Trophoblast cell (in vitro differentiated cells and primary cell): ENCODE measurements at regions not wholly inside any gene's neighbourhood (a gene's known extent, or its start where the extent isn't known, plus 50 kb on each side); places are given as distances from the start of the nearest gene placed in this dataset.

ENCODE experiments used
- DNase-seq, 2 donors: peaks; one replicate each; pipeline ENCODE4 v3.0.0-alpha.2; 2016
- H2AFZ ChIP-seq: 2 replicates; pipeline ENCODE4 v1.6.1; 2013; ENCODE audit warnings: low read length, moderate library complexity, mild to moderate bottlenecking; ENCODE audit not compliant: insufficient read depth, poor library complexity
- H2AK5ac ChIP-seq: 2 replicates; pipeline ENCODE4 v1.6.1; 2013; ENCODE audit warnings: mild to moderate bottlenecking, low read length
- H2BK120ac ChIP-seq: 2 replicates; pipeline ENCODE4 v1.6.1; 2013; ENCODE audit warnings: low read length, mild to moderate bottlenecking, moderate library complexity; ENCODE audit not compliant: insufficient read depth, poor library complexity
- H2BK12ac ChIP-seq: 2 replicates; pipeline ENCODE4 v1.6.1; 2013; ENCODE audit warnings: mild to moderate bottlenecking, low read length, moderate library complexity
- H2BK5ac ChIP-seq: 2 replicates; pipeline ENCODE4 v1.6.1; 2013; ENCODE audit warnings: low read length, low read depth, moderate library complexity, mild to moderate bottlenecking; ENCODE audit not compliant: poor library complexity
- H3K14ac ChIP-seq: 2 replicates; pipeline ENCODE4 v1.6.1; 2013; ENCODE audit warnings: mild to moderate bottlenecking, low read length
- H3K18ac ChIP-seq: 2 replicates; pipeline ENCODE4 v1.6.1; 2013; ENCODE audit warnings: mild to moderate bottlenecking, low read length
- H3K23ac ChIP-seq: 2 replicates; pipeline ENCODE4 v1.6.1; 2013; ENCODE audit warnings: low read length
- H3K27ac ChIP-seq: 2 replicates; pipeline ENCODE4 v1.5.1; 2013; ENCODE audit warnings: low read depth, mild to moderate bottlenecking, inconsistent platforms, low read length, moderate library complexity
- H3K27me3 ChIP-seq: 2 replicates; pipeline ENCODE4 v1.6.1; 2013; ENCODE audit warnings: inconsistent platforms, mild to moderate bottlenecking, low read length, moderate library complexity; ENCODE audit not compliant: insufficient read depth
- H3K36me3 ChIP-seq, 2 experiments: 1 replicate in 1 of 2; 2 replicates in 1 of 2; pipeline ENCODE4 v1.6.1; 2013; ENCODE audit warnings: low read length in 2 of 2, mild to moderate bottlenecking in 2 of 2, moderate library complexity in 1 of 2; ENCODE audit not compliant: insufficient read depth in 2 of 2, control insufficient read depth in 1 of 2
- H3K4ac ChIP-seq: 2 replicates; pipeline ENCODE4 v1.6.1; 2013; ENCODE audit warnings: low read depth, mild to moderate bottlenecking, low read length, moderate library complexity
- H3K4me1 ChIP-seq, 2 experiments: 1 replicate in 1 of 2; 2 replicates in 1 of 2; pipeline ENCODE4 v1.6.1; 2013; ENCODE audit warnings: low read length in 2 of 2, mild to moderate bottlenecking in 2 of 2, moderate library complexity in 1 of 2; ENCODE audit not compliant: insufficient read depth in 2 of 2, control insufficient read depth in 1 of 2
- H3K4me2 ChIP-seq: 2 replicates; pipeline ENCODE4 v1.6.1; 2013; ENCODE audit warnings: inconsistent platforms, mild to moderate bottlenecking, low read length, moderate library complexity
- H3K4me3 ChIP-seq: 2 replicates; pipeline ENCODE4 v1.5.1; 2013; ENCODE audit warnings: mild to moderate bottlenecking, low read depth, low read length, inconsistent platforms
- H3K79me1 ChIP-seq: one replicate; pipeline ENCODE4 v1.6.1; 2013; ENCODE audit warnings: low read length
- H3K79me2 ChIP-seq: 2 replicates; pipeline ENCODE4 v1.6.1; 2013; ENCODE audit warnings: low read length, mild to moderate bottlenecking; ENCODE audit not compliant: control insufficient read depth, insufficient read depth, poor library complexity
- H3K9ac ChIP-seq: 2 replicates; pipeline ENCODE4 v1.6.1; 2013; ENCODE audit warnings: mild to moderate bottlenecking, low read length
- H3K9me3 ChIP-seq: 2 replicates; pipeline ENCODE4 v1.6.1; 2013; ENCODE audit warnings: low read depth, mild to moderate bottlenecking, control low read depth, inconsistent platforms, low read length; ENCODE audit not compliant: insufficient read depth
- H4K12ac ChIP-seq: 2 replicates; pipeline ENCODE4 v1.6.1; 2013; ENCODE audit warnings: low read depth, mild to moderate bottlenecking, low read length, moderate library complexity
- H4K8ac ChIP-seq: 2 replicates; pipeline ENCODE4 v1.6.1; 2013; ENCODE audit warnings: low read depth, mild to moderate bottlenecking, low read length, moderate library complexity
- H4K91ac ChIP-seq: one replicate; pipeline ENCODE4 v1.6.1; 2013; ENCODE audit warnings: low read depth, mild to moderate bottlenecking, low read length, moderate library complexity
- WGBS: extraction: QIAGEN DNeasy Blood & Tissue Kit; methylation state at CpG from one replicate; pipeline ENCODE4 v1.1.7; 2013; ENCODE audit warnings: missing lambda C conversion rate; ENCODE audit not compliant: insufficient read length, insufficient coverage; ENCODE audit errors: extremely low coverage; 5-methylcytosine and 5-hydroxymethylcytosine counted together

DNA sequence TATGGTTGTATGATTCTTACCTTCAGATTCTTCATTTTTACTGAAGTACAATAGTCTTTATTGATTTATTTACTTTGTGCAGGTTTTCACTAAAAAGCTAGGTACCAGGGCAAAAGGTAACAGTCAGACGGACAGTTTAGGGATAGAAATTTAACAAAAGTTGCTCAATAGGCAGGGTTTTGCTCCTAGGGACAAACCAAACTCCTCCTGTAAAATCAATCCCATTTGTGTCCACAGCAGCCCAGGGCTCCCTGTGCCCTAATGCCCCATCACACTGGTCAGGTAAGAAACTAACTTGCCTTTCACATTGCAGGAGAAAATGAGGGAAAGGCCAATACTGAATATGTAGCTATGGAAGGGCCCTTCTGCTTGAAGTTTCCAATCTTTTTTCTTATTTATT is 410.9 kb downstream of the EPHA4 start:
- H3K18ac ChIP-seq, result no peak overlapping the region
- DNase-seq, result no peak
- no peak overlapping the region for H3K4me2 ChIP-seq
- H2BK12ac ChIP-seq, result no peak overlapping the region
- no peaks in the 10 kb centered on the region for H3K9me3 ChIP-seq
- H3K14ac ChIP-seq, result no peak overlapping the region
- H2AFZ ChIP-seq, result no peak overlapping the region
- H3K36me3 ChIP-seq, result no peaks in the 10 kb centered on the region
- no peak overlapping the region for H3K23ac ChIP-seq
- no peak overlapping the region for H3K9ac ChIP-seq
- H4K12ac ChIP-seq, result no peak overlapping the region
- H2AK5ac ChIP-seq, result no peak overlapping the region
- H3K27me3 ChIP-seq, result no peaks in the 10 kb centered on the region
- no peak overlapping the region for H4K8ac ChIP-seq
- WGBS, result no CpG with 5 or more reads among the region's 1 CpG
- H3K27ac ChIP-seq, result no peak overlapping the region
- H3K4me1 ChIP-seq, result no peaks in the 10 kb centered on the region
- no peak overlapping the region for H3K4ac ChIP-seq
- no peak overlapping the region for H3K4me3 ChIP-seq
- no peaks in the 10 kb centered on the region for H3K79me2 ChIP-seq
- no peaks in the 10 kb centered on the region for H3K79me1 ChIP-seq
- no peak overlapping the region for H4K91ac ChIP-seq
- no peak overlapping the region for H2BK120ac ChIP-seq
- no peak overlapping the region for H2BK5ac ChIP-seq

DNA sequence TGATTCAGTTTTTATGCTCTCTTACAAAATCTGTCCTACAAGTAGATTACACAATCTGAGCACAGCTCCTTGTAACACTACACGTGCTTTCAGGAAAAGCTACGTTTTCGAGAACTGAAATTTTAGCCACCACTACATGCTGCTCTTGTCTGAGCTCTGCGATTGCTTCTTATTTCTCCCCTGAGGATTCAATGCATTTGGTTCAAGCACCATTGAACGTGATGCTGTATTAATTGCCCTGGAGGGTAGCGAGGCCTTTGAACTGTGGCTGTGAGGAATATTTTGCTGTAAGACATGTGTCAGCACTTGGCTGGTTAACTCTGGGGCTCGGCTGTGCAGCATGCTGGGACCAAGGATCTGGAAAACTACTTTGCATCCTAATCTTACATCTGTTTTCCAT is 405.8 kb downstream of the EPHA4 start:
- H3K18ac ChIP-seq, result no peak overlapping the region
- H3K14ac ChIP-seq, result no peak overlapping the region
- no peaks in the 10 kb centered on the region for H3K27me3 ChIP-seq
- no peak overlapping the region for H4K12ac ChIP-seq
- no peaks in the 10 kb centered on the region for H3K36me3 ChIP-seq
- WGBS, result no CpG with 5 or more reads among the region's 7 CpGs
- no peak overlapping the region for H4K91ac ChIP-seq
- H4K8ac ChIP-seq, result no peak overlapping the region
- H2AFZ ChIP-seq, result no peak overlapping the region
- no peaks in the 10 kb centered on the region for H3K4me1 ChIP-seq
- no peak overlapping the region for H3K23ac ChIP-seq
- H2BK120ac ChIP-seq, result no peak overlapping the region
- H3K4me3 ChIP-seq, result no peak overlapping the region
- H3K4ac ChIP-seq, result no peak overlapping the region
- DNase-seq, result no peak
- H2BK5ac ChIP-seq, result no peak overlapping the region
- no peak overlapping the region for H3K4me2 ChIP-seq
- no peak overlapping the region for H3K9ac ChIP-seq
- H3K27ac ChIP-seq, result no peak overlapping the region
- no peak overlapping the region for H2AK5ac ChIP-seq
- H3K79me2 ChIP-seq, result no peaks in the 10 kb centered on the region
- H2BK12ac ChIP-seq, result no peak overlapping the region
- H3K79me1 ChIP-seq, result no peaks in the 10 kb centered on the region
- no peaks in the 10 kb centered on the region for H3K9me3 ChIP-seq

- Histone ChIP-seq H3K9ac (no peak overlapping the region), H2AK5ac (no peak overlapping the region), H3K4me1 (no peaks in the 10 kb centered on the region), H3K79me1 (no peaks in the 10 kb centered on the region), H2BK12ac (no peak overlapping the region), H3K14ac (no peak overlapping the region), H4K91ac (no peak overlapping the region), H3K4me3 (no peak overlapping the region), H3K18ac (no peak overlapping the region), H3K4me2 (no peak overlapping the region), H4K8ac (no peak overlapping the region), H3K4ac (no peak overlapping the region), H4K12ac (no peak overlapping the region), H2BK120ac (no peak overlapping the region), H3K27ac (no peak overlapping the region), H3K79me2 (no peaks in the 10 kb centered on the region), H3K27me3 (no peaks in the 10 kb centered on the region), H3K9me3 (no peaks in the 10 kb centered on the region), H2AFZ (no peak overlapping the region), H2BK5ac (no peak overlapping the region), H3K36me3 (no peaks in the 10 kb centered on the region), H3K23ac (no peak overlapping the region)
- DNase-seq, result no peak
Observed at GRCh38 chr2:221167561-221167960, 404.5 kb downstream of the EPHA4 start.

DNA sequence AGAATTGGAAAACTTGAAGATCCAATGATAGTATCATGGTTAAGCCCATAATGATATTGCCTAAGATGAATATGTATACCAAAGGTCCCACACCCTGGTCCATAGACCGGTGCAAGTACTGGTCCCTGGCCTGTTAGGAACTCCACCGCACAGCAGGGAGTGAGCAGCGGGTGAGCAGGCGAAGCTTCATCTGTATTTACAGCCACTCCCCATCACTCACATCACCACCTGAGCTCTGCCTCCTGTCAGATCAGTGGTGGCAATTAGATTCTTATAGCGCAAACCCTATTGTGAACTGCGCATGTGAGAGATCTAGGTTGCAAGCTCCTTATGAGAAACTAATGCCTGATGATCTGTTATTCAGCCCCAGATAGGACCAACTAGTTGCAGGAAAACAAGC is 402.4 kb downstream of the EPHA4 start:
- Histone ChIP-seq H3K4me2 (no peak overlapping the region), H2AK5ac (no peak overlapping the region), H3K79me1 (no peaks in the 10 kb centered on the region), H3K18ac (no peak overlapping the region), H3K36me3 (no peaks in the 10 kb centered on the region), H2BK5ac (no peak overlapping the region), H4K12ac (no peak overlapping the region), H2AFZ (no peak overlapping the region), H3K27ac (no peak overlapping the region), H3K4me3 (no peak overlapping the region), H4K8ac (no peak overlapping the region), H3K79me2 (no peaks in the 10 kb centered on the region), H3K27me3 (no peaks in the 10 kb centered on the region), H3K4me1 (no peaks in the 10 kb centered on the region), H2BK12ac (no peak overlapping the region), H3K14ac (no peak overlapping the region), H2BK120ac (no peak overlapping the region), H3K9me3 (no peaks in the 10 kb centered on the region), H4K91ac (no peak overlapping the region), H3K23ac (no peak overlapping the region), H3K4ac (no peak overlapping the region), H3K9ac (no peak overlapping the region)
- no peak for DNase-seq
- WGBS, result no CpG with 5 or more reads among the region's 6 CpGs

DNA sequence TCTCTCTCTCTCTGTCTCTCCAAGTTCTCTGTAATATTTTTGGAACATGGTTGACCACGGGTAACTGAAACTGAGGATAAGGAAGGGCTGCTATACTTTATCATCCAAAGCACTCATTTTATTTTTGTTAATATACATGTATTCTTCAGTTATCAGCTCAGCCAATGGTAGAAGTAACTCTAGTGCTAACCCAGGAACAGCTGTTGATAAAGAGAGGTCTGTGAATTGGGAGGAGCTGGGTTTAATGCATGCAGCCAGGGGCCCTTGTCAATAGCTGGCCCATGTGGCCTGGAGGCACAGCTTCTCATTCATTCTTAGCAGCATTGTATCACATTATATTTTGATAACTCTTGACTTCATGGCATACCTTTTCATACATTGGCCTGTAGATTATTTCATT is 401.6 kb downstream of the EPHA4 start:
- no peak overlapping the region for H3K4ac ChIP-seq
- no peak overlapping the region for H3K4me2 ChIP-seq
- no peak for DNase-seq
- H3K9ac ChIP-seq, result no peak overlapping the region
- no peak overlapping the region for H4K91ac ChIP-seq
- no peaks in the 10 kb centered on the region for H3K27me3 ChIP-seq
- no peaks in the 10 kb centered on the region for H3K9me3 ChIP-seq
- H3K79me1 ChIP-seq, result no peaks in the 10 kb centered on the region
- H3K36me3 ChIP-seq, result no peaks in the 10 kb centered on the region
- H2BK120ac ChIP-seq, result no peak overlapping the region
- H3K23ac ChIP-seq, result no peak overlapping the region
- H3K79me2 ChIP-seq, result no peaks in the 10 kb centered on the region
- no peak overlapping the region for H2AK5ac ChIP-seq
- H2BK5ac ChIP-seq, result no peak overlapping the region
- no peak overlapping the region for H4K12ac ChIP-seq
- no peak overlapping the region for H3K14ac ChIP-seq
- no peak overlapping the region for H3K18ac ChIP-seq
- no peaks in the 10 kb centered on the region for H3K4me1 ChIP-seq
- no CpG with 5 or more reads among the region's 1 CpG for WGBS
- no peak overlapping the region for H3K4me3 ChIP-seq
- no peak overlapping the region for H2BK12ac ChIP-seq
- H3K27ac ChIP-seq, result no peak overlapping the region
- no peak overlapping the region for H2AFZ ChIP-seq
- H4K8ac ChIP-seq, result no peak overlapping the region
